ENCODE measurements at regions not wholly inside any gene's neighbourhood (a gene's known extent, or its start where the extent isn't known, plus 50 kb on each side); places are given as distances from the start of the nearest gene placed in this dataset.

GRCh38 chr2:176758426-176758825, 454.2 kb upstream of the HNRNPA3 start:
- TF ChIP-seq EZH2 (IDR thresholded peaks at IDR 0.05; ENCODE audit: low read depth) (no peak), CTCF (conservative IDR thresholded peaks at IDR 0.05) (no peak)

Data from PC-9 (cell line).